Hepatocyte (in vitro differentiated cells): ENCODE measurements at regions not wholly inside any gene's neighbourhood (a gene's known extent, or its start where the extent isn't known, plus 50 kb on each side); places are given as distances from the start of the nearest gene placed in this dataset.

Source experiments
- EZH2 ChIP-seq: fragments of 200-600 bp; sonication (generic); IDR thresholded peaks from 2 replicates; pipeline ENCODE4 v1.6.1; 2016; ENCODE audit warnings: antibody characterized with exemption, mild to moderate bottlenecking, borderline replicate concordance
- TF ChIP-seq, protein P1 (sequence below): fragments of 200-600 bp; sonication (generic); IDR thresholded peaks from 2 replicates; pipeline ENCODE4 v1.5.1; 2016; ENCODE audit warnings: antibody characterized with exemption, mild to moderate bottlenecking; ENCODE audit not compliant: poor library complexity

- TF ChIP-seq, protein P1, sequence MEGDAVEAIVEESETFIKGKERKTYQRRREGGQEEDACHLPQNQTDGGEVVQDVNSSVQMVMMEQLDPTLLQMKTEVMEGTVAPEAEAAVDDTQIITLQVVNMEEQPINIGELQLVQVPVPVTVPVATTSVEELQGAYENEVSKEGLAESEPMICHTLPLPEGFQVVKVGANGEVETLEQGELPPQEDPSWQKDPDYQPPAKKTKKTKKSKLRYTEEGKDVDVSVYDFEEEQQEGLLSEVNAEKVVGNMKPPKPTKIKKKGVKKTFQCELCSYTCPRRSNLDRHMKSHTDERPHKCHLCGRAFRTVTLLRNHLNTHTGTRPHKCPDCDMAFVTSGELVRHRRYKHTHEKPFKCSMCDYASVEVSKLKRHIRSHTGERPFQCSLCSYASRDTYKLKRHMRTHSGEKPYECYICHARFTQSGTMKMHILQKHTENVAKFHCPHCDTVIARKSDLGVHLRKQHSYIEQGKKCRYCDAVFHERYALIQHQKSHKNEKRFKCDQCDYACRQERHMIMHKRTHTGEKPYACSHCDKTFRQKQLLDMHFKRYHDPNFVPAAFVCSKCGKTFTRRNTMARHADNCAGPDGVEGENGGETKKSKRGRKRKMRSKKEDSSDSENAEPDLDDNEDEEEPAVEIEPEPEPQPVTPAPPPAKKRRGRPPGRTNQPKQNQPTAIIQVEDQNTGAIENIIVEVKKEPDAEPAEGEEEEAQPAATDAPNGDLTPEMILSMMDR = no peak
- TF ChIP-seq EZH2 = no peak
These were observed 544.7 kb downstream of the ETNK1 start for GRCh38 chr12:23169696-23170013.
